Cardiac muscle cell (in vitro differentiated cells and primary cell): ENCODE measurements at regions not wholly inside any gene's neighbourhood (a gene's known extent, or its start where the extent isn't known, plus 50 kb on each side); places are given as distances from the start of the nearest gene placed in this dataset.

ENCODE experiments used
- DNase-seq, 2 donors: peaks; one replicate each; pipeline versions ENCODE4 v3.0.0 to v3.0.0-alpha.2; 2010 to 2017; ENCODE audit warnings: low read depth in 1 of 2, low spot score in 1 of 2
- H3K27ac ChIP-seq: fragments of 200-600 bp; sonication (generic); 2 replicates; pipeline ENCODE4 v1.5.1; 2016
- H3K27me3 ChIP-seq: fragments of 200-600 bp; sonication (generic); 2 replicates; pipeline ENCODE4 v1.6.0; 2016; ENCODE audit warnings: control low read depth
- H3K36me3 ChIP-seq: fragments of 200-600 bp; sonication (generic); 2 replicates; pipeline ENCODE4 v1.5.1; 2016; ENCODE audit warnings: control low read depth
- H3K4me1 ChIP-seq: fragments of 200-600 bp; sonication (generic); 2 replicates; pipeline ENCODE4 v1.8.1; 2017; ENCODE audit warnings: low read depth, mild to moderate bottlenecking, mixed run types
- H3K4me3 ChIP-seq: fragments of 200-600 bp; sonication (generic); 2 replicates; pipeline ENCODE4 v1.5.1; 2016; ENCODE audit warnings: mild to moderate bottlenecking
- H3K9me3 ChIP-seq: fragments of 200-600 bp; sonication (generic); 2 replicates; pipeline ENCODE4 v1.5.1; 2017; ENCODE audit warnings: low read depth, mild to moderate bottlenecking, control low read depth
- CTCF ChIP-seq: IDR thresholded peaks from 2 replicates; pipeline ENCODE4 v1.5.1; 2012; ENCODE audit warnings: low read depth, mild to moderate bottlenecking, low read length

- DNase-seq, result no peak
- no peak for TF ChIP-seq CTCF
- Histone ChIP-seq H3K27me3 (no peaks in the 10 kb centered on the region), H3K4me3 (no peak overlapping the region), H3K36me3 (no peaks in the 10 kb centered on the region), H3K27ac (no peak overlapping the region), H3K9me3 (no peaks in the 10 kb centered on the region), H3K4me1 (no peaks in the 10 kb centered on the region)
These were observed 57.7 kb upstream of the AMPD3 start for GRCh38 chr11:10397226-10397987.

- no peaks in the 10 kb centered on the region for H3K9me3 ChIP-seq
- no peaks in the 10 kb centered on the region for H3K4me1 ChIP-seq
- H3K27ac ChIP-seq, result no peak overlapping the region
- no peak overlapping the region for H3K4me3 ChIP-seq
- TF ChIP-seq CTCF, result no peak
- H3K36me3 ChIP-seq, result no peaks in the 10 kb centered on the region
- no peaks in the 10 kb centered on the region for H3K27me3 ChIP-seq
- no peak for DNase-seq
These were observed 56.5 kb upstream of the AMPD3 start for GRCh38 chr11:10398525-10398924.

- Histone ChIP-seq H3K9me3 (no peaks in the 10 kb centered on the region), H3K4me1 (no peaks in the 10 kb centered on the region), H3K27ac (no peak overlapping the region), H3K36me3 (no peaks in the 10 kb centered on the region), H3K4me3 (no peak overlapping the region), H3K27me3 (no peaks in the 10 kb centered on the region)
- no peak for DNase-seq
- TF ChIP-seq CTCF, result no peak
These were observed 54.2 kb upstream of the AMPD3 start for GRCh38 chr11:10400856-10401255.

GRCh38 chr11:10401256-10401655 is 53.8 kb upstream of the AMPD3 start:
- Histone ChIP-seq H3K27me3 (no peaks in the 10 kb centered on the region), H3K9me3 (no peaks in the 10 kb centered on the region), H3K4me3 (no peak overlapping the region), H3K36me3 (no peaks in the 10 kb centered on the region), H3K27ac (no peak overlapping the region), H3K4me1 (peaks cover under 1% of the 10 kb centered on the region)
- DNase-seq, result no peak
- TF ChIP-seq CTCF, result peak; percentile 13

GRCh38 chr11:10401696-10402392 is 53.2 kb upstream of the AMPD3 start:
- Histone ChIP-seq H3K27ac (no peak overlapping the region), H3K9me3 (no peaks in the 10 kb centered on the region), H3K27me3 (no peaks in the 10 kb centered on the region), H3K4me3 (no peak overlapping the region), H3K4me1 (peaks cover 4% of the 10 kb centered on the region), H3K36me3 (no peaks in the 10 kb centered on the region)
- no peak for DNase-seq
- TF ChIP-seq CTCF, result no peak
